Parathyroid adenoma (tissue), 2 donors: ENCODE measurements at regions not wholly inside any gene's neighbourhood (a gene's known extent, or its start where the extent isn't known, plus 50 kb on each side); places are given as distances from the start of the nearest gene placed in this dataset.

ENCODE experiments used
- H2AFZ ChIP-seq: fragments of 300-600 bp; sonication (generic); one replicate; pipeline ENCODE4 v1.7.0; 2017; ENCODE audit warnings: antibody characterized with exemption, mild to moderate bottlenecking
- H3K27ac ChIP-seq: fragments of 300-600 bp; sonication (generic); one replicate; pipeline ENCODE4 v1.7.0; 2017
- H3K27me3 ChIP-seq: fragments of 300-600 bp; sonication (generic); one replicate; pipeline ENCODE4 v1.7.0; 2017; ENCODE audit warnings: low read length; ENCODE audit not compliant: control insufficient read depth, insufficient read depth
- H3K36me3 ChIP-seq: fragments of 300-600 bp; sonication (generic); one replicate; pipeline ENCODE4 v1.7.0; 2017; ENCODE audit warnings: low read length; ENCODE audit not compliant: control insufficient read depth, insufficient read depth
- H3K4me1 ChIP-seq: fragments of 300-600 bp; sonication (generic); one replicate; pipeline ENCODE4 v1.7.0; 2017; ENCODE audit warnings: control low read depth
- H3K4me2 ChIP-seq: fragments of 300-600 bp; sonication (generic); one replicate; pipeline ENCODE4 v1.7.0; 2017; ENCODE audit warnings: low read length
- H3K4me3 ChIP-seq: fragments of 300-600 bp; sonication (generic); one replicate; pipeline ENCODE4 v1.7.0; 2017; ENCODE audit warnings: low read depth, low read length
- H3K79me2 ChIP-seq: fragments of 300-600 bp; sonication (generic); one replicate; pipeline ENCODE4 v1.7.0; 2017; ENCODE audit warnings: control low read depth
- H3K9ac ChIP-seq: fragments of 300-600 bp; sonication (generic); one replicate; pipeline ENCODE4 v1.7.0; 2017; ENCODE audit warnings: mild to moderate bottlenecking
- H3K9me3 ChIP-seq: fragments of 300-600 bp; sonication (generic); one replicate; pipeline ENCODE4 v1.7.0; 2017; ENCODE audit warnings: low read length; ENCODE audit not compliant: control insufficient read depth
- CTCF ChIP-seq: fragments of 300-600 bp; sonication (generic); IDR thresholded peaks from one replicate; pipeline ENCODE4 v1.7.0; 2017; ENCODE audit warnings: antibody characterized with exemption, mild to moderate bottlenecking
- donor health status: primary hyperparathyroidism.

DNA sequence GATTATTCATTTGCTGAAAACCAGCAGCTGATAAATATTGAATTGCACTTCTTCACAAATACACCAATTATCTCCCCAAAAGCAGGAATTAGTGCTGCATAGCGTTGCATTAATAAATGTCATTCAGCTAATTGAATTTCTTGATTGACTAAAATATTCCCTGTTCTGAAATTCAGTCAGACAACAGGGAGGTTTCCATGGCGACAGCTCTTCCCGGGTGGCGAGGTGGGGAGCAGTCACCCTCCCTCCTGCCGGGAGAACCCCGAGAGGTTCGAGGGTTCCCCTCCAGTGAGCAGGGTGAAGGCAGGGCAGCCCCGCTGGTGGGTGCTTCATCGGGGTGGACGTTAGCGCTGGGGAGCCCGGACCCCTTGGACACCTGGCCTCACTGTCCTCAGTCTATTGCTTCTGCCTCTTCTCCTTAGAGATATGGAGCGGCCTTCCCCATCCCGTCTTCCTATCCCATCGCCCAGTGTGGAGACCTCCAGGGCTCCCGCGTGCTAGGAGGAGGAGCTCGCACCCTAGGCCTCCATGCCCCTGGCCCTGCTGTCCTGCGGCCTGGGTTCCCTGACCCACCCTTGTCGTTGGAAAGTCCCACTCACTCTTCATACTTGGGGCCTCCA, 983.5 kb downstream of the BRD1 start:
- H3K79me2 ChIP-seq, result no peaks in the 10 kb centered on the region
- no peak overlapping the region for H3K27ac ChIP-seq
- H3K9ac ChIP-seq, result no peak overlapping the region
- H3K4me2 ChIP-seq, result no peak overlapping the region
- no peak overlapping the region for H3K4me3 ChIP-seq
- no peaks in the 10 kb centered on the region for H3K9me3 ChIP-seq
- H3K27me3 ChIP-seq, result no peaks in the 10 kb centered on the region
- H3K36me3 ChIP-seq, result no peaks in the 10 kb centered on the region
- no peak overlapping the region for H2AFZ ChIP-seq
- no peaks in the 10 kb centered on the region for H3K4me1 ChIP-seq
- no peak for TF ChIP-seq CTCF

DNA sequence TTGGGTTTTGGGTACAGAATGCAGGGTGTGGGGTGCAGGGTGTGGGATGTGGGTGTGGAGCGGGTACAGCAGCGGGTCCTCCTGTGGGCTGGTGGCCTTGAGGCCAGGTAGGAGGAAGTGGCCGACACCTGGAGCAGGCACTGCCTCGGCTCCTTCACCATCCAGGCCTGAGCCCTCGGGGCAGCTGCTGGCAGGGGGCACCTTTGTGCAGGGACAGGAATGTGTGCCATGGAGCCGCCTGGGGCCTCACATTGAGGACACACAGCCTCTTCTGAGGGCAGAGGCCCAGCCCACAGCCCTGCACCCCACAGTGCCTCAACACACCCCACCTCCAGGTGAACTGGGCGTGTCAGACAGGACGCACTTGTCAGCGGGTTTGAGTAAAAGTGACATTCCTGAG, 984.0 kb downstream of the BRD1 start:
- Histone ChIP-seq H3K27me3 (no peaks in the 10 kb centered on the region), H3K9me3 (no peaks in the 10 kb centered on the region), H3K4me1 (no peaks in the 10 kb centered on the region), H3K36me3 (no peaks in the 10 kb centered on the region), H3K27ac (no peak overlapping the region), H3K4me3 (no peak overlapping the region), H2AFZ (no peak overlapping the region), H3K79me2 (no peaks in the 10 kb centered on the region), H3K4me2 (no peak overlapping the region), H3K9ac (no peak overlapping the region)
- no peak for TF ChIP-seq CTCF

DNA sequence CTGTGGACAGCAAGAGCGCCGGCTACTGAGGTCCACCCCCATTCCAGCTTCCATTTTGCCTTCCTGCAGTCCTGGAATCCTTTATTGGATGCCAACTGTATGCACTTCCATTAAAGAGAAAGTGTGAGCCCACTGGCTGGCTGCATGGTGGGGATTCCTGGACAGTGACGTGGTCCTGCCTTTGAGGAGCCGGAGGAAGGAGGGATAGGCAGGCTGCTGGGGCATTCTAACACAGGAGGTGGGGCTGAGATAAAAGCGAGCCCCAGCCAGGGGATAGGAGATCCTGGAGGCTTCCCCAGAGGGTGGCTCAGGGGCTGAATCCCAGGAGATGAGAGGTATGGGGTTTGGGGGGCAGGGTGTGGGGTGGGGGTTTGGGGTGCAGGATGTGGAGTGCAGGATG, 984.7 kb downstream of the BRD1 start:
- no peaks in the 10 kb centered on the region for H3K4me1 ChIP-seq
- no peak overlapping the region for H3K27ac ChIP-seq
- H3K9ac ChIP-seq, result no peak overlapping the region
- no peak for TF ChIP-seq CTCF
- H3K79me2 ChIP-seq, result no peaks in the 10 kb centered on the region
- no peak overlapping the region for H2AFZ ChIP-seq
- H3K27me3 ChIP-seq, result no peaks in the 10 kb centered on the region
- H3K4me2 ChIP-seq, result no peak overlapping the region
- no peaks in the 10 kb centered on the region for H3K9me3 ChIP-seq
- H3K36me3 ChIP-seq, result no peaks in the 10 kb centered on the region
- H3K4me3 ChIP-seq, result no peak overlapping the region

GRCh38 chr22:48842583-48842945, 985.1 kb downstream of the BRD1 start:
- Histone ChIP-seq H3K4me2 (no peak overlapping the region), H2AFZ (no peak overlapping the region), H3K4me3 (no peak overlapping the region), H3K27ac (no peak overlapping the region), H3K27me3 (no peaks in the 10 kb centered on the region), H3K4me1 (no peaks in the 10 kb centered on the region), H3K9me3 (no peaks in the 10 kb centered on the region), H3K79me2 (no peaks in the 10 kb centered on the region), H3K36me3 (no peaks in the 10 kb centered on the region), H3K9ac (no peak overlapping the region)
- TF ChIP-seq CTCF, result no peak

DNA sequence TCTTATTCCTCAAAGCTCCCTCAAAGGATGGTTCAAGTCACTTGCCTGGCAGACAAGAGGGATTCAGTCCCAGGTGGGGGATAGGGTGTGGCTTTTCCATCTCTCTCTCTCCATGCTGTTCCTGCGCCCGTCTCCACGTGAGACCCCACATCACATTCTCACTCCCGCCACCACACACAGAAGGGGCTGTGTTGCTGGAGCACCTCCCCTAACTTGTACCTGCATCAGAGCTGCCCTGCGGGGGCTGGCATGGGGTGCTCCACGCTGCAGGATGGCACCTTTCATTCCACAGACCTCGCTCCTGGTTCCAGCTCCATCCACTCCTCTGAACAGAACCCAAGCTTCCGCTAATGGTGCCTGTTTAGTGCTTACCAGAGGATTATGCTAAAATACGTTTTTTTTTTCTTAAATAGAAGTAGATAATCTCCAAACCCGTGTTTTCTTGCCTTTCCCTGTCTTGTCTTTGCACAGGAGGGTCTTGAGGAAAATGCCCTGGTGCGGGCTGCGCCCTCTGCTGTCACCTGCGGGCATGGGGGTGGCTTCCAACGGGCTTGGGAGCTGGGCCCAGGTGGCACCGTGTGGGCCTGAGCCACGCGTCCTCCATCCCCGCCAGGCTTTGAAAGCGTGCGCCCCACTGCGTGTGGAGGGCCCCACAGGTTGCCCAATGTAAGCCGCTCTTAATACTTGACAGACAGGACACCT, 985.6 kb downstream of the BRD1 start:
- Histone ChIP-seq H3K9ac (no peak overlapping the region), H3K27me3 (no peaks in the 10 kb centered on the region), H3K4me3 (no peak overlapping the region), H3K79me2 (no peaks in the 10 kb centered on the region), H3K4me2 (no peak overlapping the region), H3K27ac (no peak overlapping the region), H3K9me3 (no peaks in the 10 kb centered on the region), H3K4me1 (no peaks in the 10 kb centered on the region), H2AFZ (no peak overlapping the region), H3K36me3 (no peaks in the 10 kb centered on the region)
- no peak for TF ChIP-seq CTCF
